ENCODE measurements at regions not wholly inside any gene's neighbourhood (a gene's known extent, or its start where the extent isn't known, plus 50 kb on each side); places are given as distances from the start of the nearest gene placed in this dataset.

GRCh38 chr4:97370568-97370967, 772.7 kb downstream of the STPG2 start:
- H3K36me3 ChIP-seq (ENCODE audit: control insufficient read depth in 4 of 4, insufficient read depth in 3 of 4, low read depth in 1 of 4, low read length in 3 of 4) = no peaks in the 10 kb centered on the region
- H3K9me3 ChIP-seq (ENCODE audit: control insufficient read depth in 4 of 4, low read length in 3 of 4) = no peaks in the 10 kb centered on the region
- DNase-seq (ENCODE audit: low spot score) = no peak
- no peak overlapping the region for H3K9ac ChIP-seq (ENCODE audit: low read depth in 1 of 2, low read length in 2 of 2)
- WGBS = 39% methylated on average over 3 of the region's 3 CpGs
- peaks cover 0 to 3% (median 0%) of the 10 kb centered on the region in 4 donors for H3K4me1 ChIP-seq (ENCODE audit: control insufficient read depth in 4 of 4, insufficient read depth in 4 of 4, low read length in 3 of 4)
- H3K4me3 ChIP-seq (ENCODE audit: low read depth in 1 of 3, low read length in 3 of 3) = no peak overlapping the region
- H3K27me3 ChIP-seq (ENCODE audit: control insufficient read depth in 4 of 4, insufficient read depth in 4 of 4, low read length in 3 of 4) = no peaks in the 10 kb centered on the region
- H3K27ac ChIP-seq (ENCODE audit: low read depth in 1 of 2, low read length in 2 of 2) = no peak overlapping the region
- no peak for TF ChIP-seq HNF4G (IDR thresholded peaks at IDR 0.05)

DNA sequence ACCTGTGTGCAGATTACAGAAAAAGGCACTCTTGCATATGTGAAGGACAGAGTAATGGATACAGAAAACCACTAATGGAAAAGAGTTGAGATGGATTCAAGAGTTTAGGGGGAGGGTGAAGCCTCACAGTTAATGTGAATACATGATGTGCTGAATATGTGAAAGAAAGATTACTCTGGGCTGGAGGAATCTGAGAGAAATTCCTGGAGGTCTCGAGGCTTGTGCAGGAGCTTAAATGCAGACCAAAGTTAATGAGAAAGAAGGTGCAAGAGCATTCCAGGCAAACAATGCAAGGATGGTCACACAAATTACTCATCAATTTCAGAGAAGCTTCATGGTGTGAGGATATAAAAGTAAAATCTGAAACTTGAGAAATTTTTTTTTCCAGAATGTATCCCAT, 768.8 kb downstream of the STPG2 start:
- Histone ChIP-seq H3K9me3 (ENCODE audit: control insufficient read depth in 4 of 4, low read length in 3 of 4) (no peaks in the 10 kb centered on the region), H3K4me3 (ENCODE audit: low read depth in 1 of 3, low read length in 3 of 3) (no peak overlapping the region), H3K27ac (ENCODE audit: low read depth in 1 of 2, low read length in 2 of 2) (no peak overlapping the region), H3K9ac (ENCODE audit: low read depth in 1 of 2, low read length in 2 of 2) (no peak overlapping the region), H3K4me1 (ENCODE audit: control insufficient read depth in 4 of 4, insufficient read depth in 4 of 4, low read length in 3 of 4) (peaks cover 0 to 3% (median 0%) of the 10 kb centered on the region in 4 donors), H3K27me3 (ENCODE audit: control insufficient read depth in 4 of 4, insufficient read depth in 4 of 4, low read length in 3 of 4) (no peaks in the 10 kb centered on the region), H3K36me3 (ENCODE audit: control insufficient read depth in 4 of 4, insufficient read depth in 3 of 4, low read depth in 1 of 4, low read length in 3 of 4) (no peaks in the 10 kb centered on the region)
- TF ChIP-seq JUND (IDR thresholded peaks at IDR 0.05) = no peak
- no peak for TF ChIP-seq HNF4A (conservative IDR thresholded peaks at IDR 0.05)
- TF ChIP-seq, protein P1, sequence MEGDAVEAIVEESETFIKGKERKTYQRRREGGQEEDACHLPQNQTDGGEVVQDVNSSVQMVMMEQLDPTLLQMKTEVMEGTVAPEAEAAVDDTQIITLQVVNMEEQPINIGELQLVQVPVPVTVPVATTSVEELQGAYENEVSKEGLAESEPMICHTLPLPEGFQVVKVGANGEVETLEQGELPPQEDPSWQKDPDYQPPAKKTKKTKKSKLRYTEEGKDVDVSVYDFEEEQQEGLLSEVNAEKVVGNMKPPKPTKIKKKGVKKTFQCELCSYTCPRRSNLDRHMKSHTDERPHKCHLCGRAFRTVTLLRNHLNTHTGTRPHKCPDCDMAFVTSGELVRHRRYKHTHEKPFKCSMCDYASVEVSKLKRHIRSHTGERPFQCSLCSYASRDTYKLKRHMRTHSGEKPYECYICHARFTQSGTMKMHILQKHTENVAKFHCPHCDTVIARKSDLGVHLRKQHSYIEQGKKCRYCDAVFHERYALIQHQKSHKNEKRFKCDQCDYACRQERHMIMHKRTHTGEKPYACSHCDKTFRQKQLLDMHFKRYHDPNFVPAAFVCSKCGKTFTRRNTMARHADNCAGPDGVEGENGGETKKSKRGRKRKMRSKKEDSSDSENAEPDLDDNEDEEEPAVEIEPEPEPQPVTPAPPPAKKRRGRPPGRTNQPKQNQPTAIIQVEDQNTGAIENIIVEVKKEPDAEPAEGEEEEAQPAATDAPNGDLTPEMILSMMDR (IDR thresholded peaks at IDR 0.05; ENCODE audit: low read depth, low read length, missing input control) = no peak
- TF ChIP-seq ZBTB33 (IDR thresholded peaks at IDR 0.05) = no peak
- TF ChIP-seq FOXA2 (IDR thresholded peaks at IDR 0.05) = no peak
- TF ChIP-seq RAD21 (IDR thresholded peaks at IDR 0.05) = no peak
- TF ChIP-seq, protein P2, sequence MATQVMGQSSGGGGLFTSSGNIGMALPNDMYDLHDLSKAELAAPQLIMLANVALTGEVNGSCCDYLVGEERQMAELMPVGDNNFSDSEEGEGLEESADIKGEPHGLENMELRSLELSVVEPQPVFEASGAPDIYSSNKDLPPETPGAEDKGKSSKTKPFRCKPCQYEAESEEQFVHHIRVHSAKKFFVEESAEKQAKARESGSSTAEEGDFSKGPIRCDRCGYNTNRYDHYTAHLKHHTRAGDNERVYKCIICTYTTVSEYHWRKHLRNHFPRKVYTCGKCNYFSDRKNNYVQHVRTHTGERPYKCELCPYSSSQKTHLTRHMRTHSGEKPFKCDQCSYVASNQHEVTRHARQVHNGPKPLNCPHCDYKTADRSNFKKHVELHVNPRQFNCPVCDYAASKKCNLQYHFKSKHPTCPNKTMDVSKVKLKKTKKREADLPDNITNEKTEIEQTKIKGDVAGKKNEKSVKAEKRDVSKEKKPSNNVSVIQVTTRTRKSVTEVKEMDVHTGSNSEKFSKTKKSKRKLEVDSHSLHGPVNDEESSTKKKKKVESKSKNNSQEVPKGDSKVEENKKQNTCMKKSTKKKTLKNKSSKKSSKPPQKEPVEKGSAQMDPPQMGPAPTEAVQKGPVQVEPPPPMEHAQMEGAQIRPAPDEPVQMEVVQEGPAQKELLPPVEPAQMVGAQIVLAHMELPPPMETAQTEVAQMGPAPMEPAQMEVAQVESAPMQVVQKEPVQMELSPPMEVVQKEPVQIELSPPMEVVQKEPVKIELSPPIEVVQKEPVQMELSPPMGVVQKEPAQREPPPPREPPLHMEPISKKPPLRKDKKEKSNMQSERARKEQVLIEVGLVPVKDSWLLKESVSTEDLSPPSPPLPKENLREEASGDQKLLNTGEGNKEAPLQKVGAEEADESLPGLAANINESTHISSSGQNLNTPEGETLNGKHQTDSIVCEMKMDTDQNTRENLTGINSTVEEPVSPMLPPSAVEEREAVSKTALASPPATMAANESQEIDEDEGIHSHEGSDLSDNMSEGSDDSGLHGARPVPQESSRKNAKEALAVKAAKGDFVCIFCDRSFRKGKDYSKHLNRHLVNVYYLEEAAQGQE (IDR thresholded peaks at IDR 0.05) = no peak
- no peak for TF ChIP-seq HNF4G (IDR thresholded peaks at IDR 0.05)
- TF ChIP-seq RXRA (IDR thresholded peaks at IDR 0.05) = no peak
- TF ChIP-seq, protein P3, sequence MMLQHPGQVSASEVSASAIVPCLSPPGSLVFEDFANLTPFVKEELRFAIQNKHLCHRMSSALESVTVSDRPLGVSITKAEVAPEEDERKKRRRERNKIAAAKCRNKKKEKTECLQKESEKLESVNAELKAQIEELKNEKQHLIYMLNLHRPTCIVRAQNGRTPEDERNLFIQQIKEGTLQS (IDR thresholded peaks at IDR 0.05) = no peak
- TF ChIP-seq TAF1 (conservative IDR thresholded peaks at IDR 0.05) = no peak
- TF ChIP-seq EGR1 (IDR thresholded peaks at IDR 0.05; ENCODE audit: low read depth in 2 of 2) = no peak
- no peak for TF ChIP-seq YY1 (IDR thresholded peaks at IDR 0.05)
- TF ChIP-seq GABPA (IDR thresholded peaks at IDR 0.05 in 1 of 2, conservative IDR thresholded peaks at IDR 0.05 in 1 of 2) = no peak
- no peak for TF ChIP-seq SP1 (IDR thresholded peaks at IDR 0.05)
- no peak for TF ChIP-seq FOXA1 (IDR thresholded peaks at IDR 0.05)
- DNase-seq (ENCODE audit: low spot score) = no peak
- 80% methylated on average over 1 of the region's 1 CpG for WGBS

Measured in liver (tissue), 8 donors.